Uterus (tissue), 2 donors: ENCODE measurements at regions not wholly inside any gene's neighbourhood (a gene's known extent, or its start where the extent isn't known, plus 50 kb on each side); places are given as distances from the start of the nearest gene placed in this dataset.

ENCODE experiments used
- CTCF ChIP-seq, 4 experiments: fragments of 200-600 bp in 2 of 4; fragments of 450-650 bp in 2 of 4; sonication (generic) in 2 of 4; IDR thresholded peaks; one replicate each; pipeline ENCODE4 v1.5.1; 2016 to 2019; ENCODE audit warnings: antibody characterized with exemption in 4 of 4, mild to moderate bottlenecking in 2 of 4, moderate library complexity in 1 of 4
- POLR2A ChIP-seq, 2 donors: fragments of 450-650 bp; IDR thresholded peaks; one replicate each; pipeline ENCODE4 v1.6.1; 2016; ENCODE audit warnings: antibody characterized with exemption in 2 of 2, mild to moderate bottlenecking in 1 of 2, moderate library complexity in 1 of 2

- no peak for TF ChIP-seq POLR2A (IDR thresholded peaks at IDR 0.05)
- TF ChIP-seq CTCF (IDR thresholded peaks at IDR 0.05): no peak
Measured at GRCh38 chr14:45868863-45869262, 615.9 kb upstream of the MIS18BP1 start.
